GM12878 (cell line): ENCODE measurements at regions not wholly inside any gene's neighbourhood (a gene's known extent, or its start where the extent isn't known, plus 50 kb on each side); places are given as distances from the start of the nearest gene placed in this dataset.

ENCODE experiments used
- CTCF ChIP-seq, 3 experiments: IDR thresholded peaks in 2 of 3; conservative IDR thresholded peaks in 1 of 3; 2 replicates each; pipeline ENCODE4 v1.5.1; 2011; ENCODE audit warnings: low read depth in 3 of 3, low read length in 3 of 3, mild to moderate bottlenecking in 3 of 3, control low read depth in 2 of 3, moderate library complexity in 2 of 3, inconsistent platforms in 1 of 3, mixed read lengths in 1 of 3; ENCODE audit not compliant: control insufficient read depth in 2 of 3, insufficient read depth in 1 of 3; ENCODE audit errors: extremely low read depth in 1 of 3
- EGR1 ChIP-seq, 2 experiments: IDR thresholded peaks; 1 replicate in 1 of 2; 2 replicates in 1 of 2; pipeline ENCODE4 v1.6.1; 2011 to 2012; ENCODE audit warnings: low read depth in 2 of 2, low read length in 2 of 2, borderline replicate concordance in 1 of 2, mild to moderate bottlenecking in 1 of 2, moderate library complexity in 1 of 2
- EP300 ChIP-seq, 2 experiments: fragments of 150-350 bp in 1 of 2; IDR thresholded peaks; 2 replicates each; pipeline ENCODE4 v1.6.1; 2011 to 2012; ENCODE audit warnings: low read depth in 2 of 2, low read length in 2 of 2, borderline replicate concordance in 1 of 2, improper control_type of control experiment in 1 of 2, inconsistent platforms in 1 of 2; ENCODE audit not compliant: control insufficient read depth in 1 of 2
- EZH2 ChIP-seq: IDR thresholded peaks from 2 replicates; pipeline ENCODE4 v1.6.1; 2012; ENCODE audit warnings: low read depth, mild to moderate bottlenecking, control low read depth, inconsistent platforms, low read length, borderline replicate concordance; ENCODE audit not compliant: control insufficient read depth
- FOXM1 ChIP-seq: IDR thresholded peaks from 2 replicates; pipeline ENCODE4 v1.6.1; 2012; ENCODE audit warnings: low read depth, mild to moderate bottlenecking, inconsistent platforms, low read length, moderate library complexity
- IRF4 ChIP-seq: IDR thresholded peaks from 2 replicates; pipeline ENCODE4 v1.6.1; 2011; ENCODE audit warnings: low read depth, low read length
- MAX ChIP-seq: IDR thresholded peaks from 2 replicates; pipeline ENCODE4 v1.6.1; 2012; ENCODE audit warnings: low read depth, low read length, improper control_type of control experiment
- PBX3 ChIP-seq: IDR thresholded peaks from 2 replicates; pipeline ENCODE4 v1.6.1; 2011; ENCODE audit warnings: mild to moderate bottlenecking, low read depth, low read length, moderate library complexity; ENCODE audit not compliant: insufficient replicate concordance
- PKNOX1 ChIP-seq: fragments of 450-650 bp; IDR thresholded peaks from 2 replicates; pipeline ENCODE4 v1.6.1; 2016; ENCODE audit warnings: mild to moderate bottlenecking
- REST ChIP-seq: IDR thresholded peaks from 2 replicates; pipeline ENCODE4 v1.6.1; 2012; ENCODE audit warnings: mild to moderate bottlenecking, low read depth, low read length
- SPI1 ChIP-seq: IDR thresholded peaks from 2 replicates; pipeline ENCODE4 v1.6.1; 2011; ENCODE audit warnings: low read depth, mild to moderate bottlenecking, low read length, moderate library complexity, borderline replicate concordance; ENCODE audit not compliant: insufficient read depth
- SRF ChIP-seq, 2 experiments: IDR thresholded peaks; 2 replicates each; pipeline ENCODE4 v1.6.1; 2011; ENCODE audit warnings: low read depth in 2 of 2, low read length in 2 of 2, mild to moderate bottlenecking in 1 of 2, moderate library complexity in 1 of 2
- STAT3 ChIP-seq: IDR thresholded peaks from 2 replicates; pipeline ENCODE4 v1.6.1; 2011; ENCODE audit warnings: low read depth, low read length, improper control_type of control experiment
- ZNF274 ChIP-seq: IDR thresholded peaks from one replicate; pipeline ENCODE4 v1.8.0; 2011; ENCODE audit not compliant: insufficient read length, insufficient read depth

GRCh38 chr5:1942158-1942557 lies 59.4 kb upstream of the IRX4 start:
- TF ChIP-seq EP300 (IDR thresholded peaks at IDR 0.05; ENCODE audit: borderline replicate concordance in 1 of 2, control insufficient read depth in 1 of 2, low read depth in 2 of 2, low read length in 2 of 2) (no peak), CTCF (IDR thresholded peaks at IDR 0.05 in 2 of 3, conservative IDR thresholded peaks at IDR 0.05 in 1 of 3; ENCODE audit: control insufficient read depth in 2 of 3, extremely low read depth in 1 of 3, insufficient read depth in 1 of 3, low read depth in 3 of 3, low read length in 3 of 3) (no peak), STAT3 (no peak), MAX (no peak), SPI1 (no peak), PBX3 (no peak), PKNOX1 (no peak), REST (no peak), EGR1 (IDR thresholded peaks at IDR 0.05; ENCODE audit: borderline replicate concordance in 1 of 2, low read depth in 2 of 2, low read length in 2 of 2) (no peak), ZNF274 (no peak), FOXM1 (no peak), EZH2 (no peak), SRF (IDR thresholded peaks at IDR 0.05; ENCODE audit: low read depth in 2 of 2, low read length in 2 of 2) (no peak), IRF4 (no peak)
